Renal cortical epithelial cell (primary cell): ENCODE measurements at regions not wholly inside any gene's neighbourhood (a gene's known extent, or its start where the extent isn't known, plus 50 kb on each side); places are given as distances from the start of the nearest gene placed in this dataset.

ENCODE experiments used
- DNase-seq: peaks from one replicate; pipeline ENCODE4 v3.0.0-alpha.2; 2011; ENCODE audit warnings: low read depth

- no peak for DNase-seq
These were observed 131.7 kb downstream of the CLCN4 start for GRCh38 chrX:10288373-10288975.

GRCh38 chrX:10296576-10296975, 139.8 kb downstream of the CLCN4 start:
- DNase-seq: peak; percentile 71

- DNase-seq: peak; percentile 61
These were observed 153.7 kb downstream of the CLCN4 start for GRCh38 chrX:10310511-10310910.

GRCh38 chrX:10314530-10315104, 157.8 kb downstream of the CLCN4 start:
- no peak for DNase-seq

- no peak for DNase-seq
These were observed 168.8 kb downstream of the CLCN4 start for GRCh38 chrX:10325611-10326010.

GRCh38 chrX:10326578-10326977, 169.8 kb downstream of the CLCN4 start:
- peak; percentile 15 for DNase-seq

GRCh38 chrX:10327651-10328050, 170.9 kb downstream of the CLCN4 start:
- DNase-seq: peak; percentile 50

GRCh38 chrX:10329984-10330383, 173.2 kb downstream of the CLCN4 start:
- no peak for DNase-seq

GRCh38 chrX:10341309-10341708, 184.5 kb downstream of the CLCN4 start:
- no peak for DNase-seq

- DNase-seq: no peak
These were observed 193.4 kb downstream of the CLCN4 start for GRCh38 chrX:10350221-10350620.

- DNase-seq: peak; percentile 45
These were observed 194.2 kb downstream of the CLCN4 start for GRCh38 chrX:10350981-10351380.

- DNase-seq: no peak
These were observed 195.8 kb downstream of the CLCN4 start for GRCh38 chrX:10352536-10352935.

GRCh38 chrX:10356979-10357378, 200.2 kb downstream of the CLCN4 start:
- peak; percentile 1 for DNase-seq

GRCh38 chrX:10358958-10359357, 202.2 kb downstream of the CLCN4 start:
- no peak for DNase-seq

- DNase-seq: no peak
These were observed 203.3 kb downstream of the CLCN4 start for GRCh38 chrX:10360116-10360515.

- DNase-seq: no peak
These were observed 208.9 kb downstream of the CLCN4 start for GRCh38 chrX:10365532-10366265.

GRCh38 chrX:10367406-10367805, 210.6 kb downstream of the CLCN4 start:
- DNase-seq: no peak

- no peak for DNase-seq
These were observed 214.2 kb downstream of the CLCN4 start for GRCh38 chrX:10370976-10371375.

GRCh38 chrX:10377427-10377826, 220.7 kb downstream of the CLCN4 start:
- no peak for DNase-seq

- no peak for DNase-seq
These were observed 223.1 kb downstream of the CLCN4 start for GRCh38 chrX:10379878-10380277.

- no peak for DNase-seq
These were observed 223.5 kb downstream of the CLCN4 start for GRCh38 chrX:10380300-10380699.

GRCh38 chrX:10381193-10381592, 224.4 kb downstream of the CLCN4 start:
- peak; percentile 12 for DNase-seq

GRCh38 chrX:10387011-10387410, 230.2 kb downstream of the CLCN4 start:
- DNase-seq: peak; percentile 47
